ENCODE measurements at regions not wholly inside any gene's neighbourhood (a gene's known extent, or its start where the extent isn't known, plus 50 kb on each side); places are given as distances from the start of the nearest gene placed in this dataset.

- TF ChIP-seq, protein P1, sequence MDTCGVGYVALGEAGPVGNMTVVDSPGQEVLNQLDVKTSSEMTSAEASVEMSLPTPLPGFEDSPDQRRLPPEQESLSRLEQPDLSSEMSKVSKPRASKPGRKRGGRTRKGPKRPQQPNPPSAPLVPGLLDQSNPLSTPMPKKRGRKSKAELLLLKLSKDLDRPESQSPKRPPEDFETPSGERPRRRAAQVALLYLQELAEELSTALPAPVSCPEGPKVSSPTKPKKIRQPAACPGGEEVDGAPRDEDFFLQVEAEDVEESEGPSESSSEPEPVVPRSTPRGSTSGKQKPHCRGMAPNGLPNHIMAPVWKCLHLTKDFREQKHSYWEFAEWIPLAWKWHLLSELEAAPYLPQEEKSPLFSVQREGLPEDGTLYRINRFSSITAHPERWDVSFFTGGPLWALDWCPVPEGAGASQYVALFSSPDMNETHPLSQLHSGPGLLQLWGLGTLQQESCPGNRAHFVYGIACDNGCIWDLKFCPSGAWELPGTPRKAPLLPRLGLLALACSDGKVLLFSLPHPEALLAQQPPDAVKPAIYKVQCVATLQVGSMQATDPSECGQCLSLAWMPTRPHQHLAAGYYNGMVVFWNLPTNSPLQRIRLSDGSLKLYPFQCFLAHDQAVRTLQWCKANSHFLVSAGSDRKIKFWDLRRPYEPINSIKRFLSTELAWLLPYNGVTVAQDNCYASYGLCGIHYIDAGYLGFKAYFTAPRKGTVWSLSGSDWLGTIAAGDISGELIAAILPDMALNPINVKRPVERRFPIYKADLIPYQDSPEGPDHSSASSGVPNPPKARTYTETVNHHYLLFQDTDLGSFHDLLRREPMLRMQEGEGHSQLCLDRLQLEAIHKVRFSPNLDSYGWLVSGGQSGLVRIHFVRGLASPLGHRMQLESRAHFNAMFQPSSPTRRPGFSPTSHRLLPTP (IDR thresholded peaks at IDR 0.05; ENCODE audit: borderline replicate concordance, extremely low read depth, insufficient read length): no peak
- no peak for TF ChIP-seq NELFE (IDR thresholded peaks at IDR 0.05; ENCODE audit: insufficient read depth, insufficient read length)
- TF ChIP-seq MAFF (IDR thresholded peaks at IDR 0.05; ENCODE audit: low read length): no peak
- TF ChIP-seq CBX5 (IDR thresholded peaks at IDR 0.05; ENCODE audit: borderline replicate concordance, low read depth): no peak
- no peak for TF ChIP-seq XRCC4 (IDR thresholded peaks at IDR 0.05; ENCODE audit: extremely low read depth, insufficient read depth, insufficient read length)
- no peak for TF ChIP-seq MCM3 (IDR thresholded peaks at IDR 0.05)
- TF ChIP-seq, protein P2, sequence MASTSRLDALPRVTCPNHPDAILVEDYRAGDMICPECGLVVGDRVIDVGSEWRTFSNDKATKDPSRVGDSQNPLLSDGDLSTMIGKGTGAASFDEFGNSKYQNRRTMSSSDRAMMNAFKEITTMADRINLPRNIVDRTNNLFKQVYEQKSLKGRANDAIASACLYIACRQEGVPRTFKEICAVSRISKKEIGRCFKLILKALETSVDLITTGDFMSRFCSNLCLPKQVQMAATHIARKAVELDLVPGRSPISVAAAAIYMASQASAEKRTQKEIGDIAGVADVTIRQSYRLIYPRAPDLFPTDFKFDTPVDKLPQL (IDR thresholded peaks at IDR 0.05; ENCODE audit: extremely low read depth, insufficient read length): no peak
- TF ChIP-seq FOXA3 (CRISPR knock-in tag; conservative IDR thresholded peaks at IDR 0.05 in 1 of 2, IDR thresholded peaks at IDR 0.05 in 1 of 2): peak in 1 of 2 experiments; percentile 55; a peak in 1 of 4 replicates
- 0 out of 2 replicates have a peak, but pooled peaks have one; percentile 31 for TF ChIP-seq CREM (IDR thresholded peaks at IDR 0.05; ENCODE audit: low read depth)
- TF ChIP-seq RREB1 (CRISPR knock-in tag; IDR thresholded peaks at IDR 0.05): peak; percentile 78
- no peak for TF ChIP-seq ZNF24 (IDR thresholded peaks at IDR 0.05)
- TF ChIP-seq ZNF143 (CRISPR knock-in tag; IDR thresholded peaks at IDR 0.05): no peak
- TF ChIP-seq ZNF668 (CRISPR knock-in tag; IDR thresholded peaks at IDR 0.05): no peak
- peak; percentile 75; the same call in 1 of the 2 replicates for TF ChIP-seq ZNF232 (CRISPR knock-in tag; IDR thresholded peaks at IDR 0.05)
- peak in 1 of 3 experiments; percentile 11 for TF ChIP-seq YY1 (IDR thresholded peaks at IDR 0.05; ENCODE audit: borderline replicate concordance in 1 of 3, control insufficient read depth in 1 of 3, extremely low read depth in 1 of 3, insufficient read depth in 3 of 3, insufficient read length in 1 of 3, insufficient replicate concordance in 2 of 3, low read depth in 1 of 3, low read length in 2 of 3)
- no peak for TF ChIP-seq SNAPC5 (CRISPR knock-in tag; IDR thresholded peaks at IDR 0.05)
Observed at GRCh38 chr3:14598143-14598569, 53.4 kb upstream of the CCDC174 start (continued).

Measured in K562 (cell line).